ENCODE measurements at regions not wholly inside any gene's neighbourhood (a gene's known extent, or its start where the extent isn't known, plus 50 kb on each side); places are given as distances from the start of the nearest gene placed in this dataset.
"Not testable (repeated sequence)": the region's sequence is repeated elsewhere in the genome, so short reads cannot be mapped to it uniquely, and the experiment has no call there.

DNA sequence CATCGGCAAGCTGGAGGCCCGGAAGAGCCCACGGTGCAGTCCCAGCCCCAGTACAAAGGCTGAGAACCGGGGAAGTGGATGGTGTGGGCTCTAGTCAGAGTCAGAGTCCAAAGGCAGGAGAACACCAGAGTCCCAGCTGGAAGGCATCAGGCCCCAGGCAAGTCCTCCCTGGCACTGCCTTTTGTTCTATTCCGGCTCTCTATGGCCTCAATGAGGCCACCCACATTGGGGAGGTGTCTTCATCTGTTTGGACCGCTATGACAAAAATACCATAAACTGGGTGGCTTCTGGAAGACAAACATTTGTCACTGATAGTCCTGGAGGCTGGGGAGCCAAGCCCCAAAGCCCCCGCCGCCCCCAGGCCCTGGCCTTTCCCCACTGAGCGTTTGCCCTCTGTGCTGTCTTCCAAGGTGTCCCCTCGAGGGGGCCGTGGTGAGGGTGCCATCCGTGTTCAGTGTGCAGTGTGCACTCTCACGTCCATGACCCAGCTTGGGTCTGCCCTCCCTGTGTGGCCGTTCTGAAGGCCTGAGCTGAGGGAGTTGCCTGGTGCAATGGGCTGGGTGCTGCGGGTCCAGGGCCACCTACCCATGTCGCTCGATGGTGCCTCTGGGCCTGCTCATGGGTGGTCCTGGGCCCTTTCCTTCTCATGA, 99.1 kb upstream of the PPP1R26 start:
- Histone ChIP-seq H3K27me3 (peaks cover 76% of the 10 kb centered on the region), H3K9me3 (peaks cover 0 to 13% (median 0%) of the 10 kb centered on the region in 3 donors), H3K27ac (no peak overlapping the region), H3K4me3 (no peak overlapping the region), H3K36me3 (no peaks in the 10 kb centered on the region), H3K4me1 (no peaks in the 10 kb centered on the region)
- ATAC-seq: no peak
- TF ChIP-seq EP300 (IDR thresholded peaks at IDR 0.05): no peak
- TF ChIP-seq POLR2AphosphoS5 (IDR thresholded peaks at IDR 0.05): no peak
- TF ChIP-seq CTCF (IDR thresholded peaks at IDR 0.05): no peak
- TF ChIP-seq POLR2A (IDR thresholded peaks at IDR 0.05): no peak
- WGBS, 2 donors (ENCODE audit: low coverage in 1 of 2): 80 to 100% methylated on average over 1 to 5 of the region's 17 CpGs

- H3K36me3 ChIP-seq: no peaks in the 10 kb centered on the region
- no peaks in the 10 kb centered on the region for H3K4me1 ChIP-seq
- no peak for ATAC-seq
- H3K9me3 ChIP-seq: peaks cover 0 to 13% (median 0%) of the 10 kb centered on the region in 3 donors
- H3K27ac ChIP-seq: no peak overlapping the region
- peaks cover 64% of the 10 kb centered on the region for H3K27me3 ChIP-seq
- no peak overlapping the region for H3K4me3 ChIP-seq
- WGBS, 2 donors (ENCODE audit: low coverage in 1 of 2): 68 to 80% methylated on average over 1 to 9 of the region's 11 CpGs
- TF ChIP-seq EP300 (IDR thresholded peaks at IDR 0.05): no peak
- no peak for TF ChIP-seq POLR2A (IDR thresholded peaks at IDR 0.05)
- TF ChIP-seq POLR2AphosphoS5 (IDR thresholded peaks at IDR 0.05): no peak
- no peak for TF ChIP-seq CTCF (IDR thresholded peaks at IDR 0.05)
Observed at GRCh38 chr9:135381762-135382310, 97.7 kb upstream of the PPP1R26 start.

GRCh38 chr9:135384226-135384625, 95.4 kb upstream of the PPP1R26 start:
- Histone ChIP-seq H3K27me3 (peaks cover 41% of the 10 kb centered on the region), H3K9me3 (peaks cover 0 to 7% (median 0%) of the 10 kb centered on the region in 3 donors), H3K27ac (no peak overlapping the region), H3K4me3 (no peak overlapping the region), H3K36me3 (no peaks in the 10 kb centered on the region), H3K4me1 (no peaks in the 10 kb centered on the region)
- ATAC-seq: no peak
- 56% methylated on average over 3 of the region's 13 CpGs; no CpG with 5 or more reads in 1 of the 2 donors for WGBS, 2 donors (ENCODE audit: low coverage in 1 of 2)
- TF ChIP-seq EP300 (IDR thresholded peaks at IDR 0.05): no peak
- TF ChIP-seq CTCF (IDR thresholded peaks at IDR 0.05): no peak
- no peak for TF ChIP-seq POLR2A (IDR thresholded peaks at IDR 0.05)
- TF ChIP-seq POLR2AphosphoS5 (IDR thresholded peaks at IDR 0.05): no peak

DNA sequence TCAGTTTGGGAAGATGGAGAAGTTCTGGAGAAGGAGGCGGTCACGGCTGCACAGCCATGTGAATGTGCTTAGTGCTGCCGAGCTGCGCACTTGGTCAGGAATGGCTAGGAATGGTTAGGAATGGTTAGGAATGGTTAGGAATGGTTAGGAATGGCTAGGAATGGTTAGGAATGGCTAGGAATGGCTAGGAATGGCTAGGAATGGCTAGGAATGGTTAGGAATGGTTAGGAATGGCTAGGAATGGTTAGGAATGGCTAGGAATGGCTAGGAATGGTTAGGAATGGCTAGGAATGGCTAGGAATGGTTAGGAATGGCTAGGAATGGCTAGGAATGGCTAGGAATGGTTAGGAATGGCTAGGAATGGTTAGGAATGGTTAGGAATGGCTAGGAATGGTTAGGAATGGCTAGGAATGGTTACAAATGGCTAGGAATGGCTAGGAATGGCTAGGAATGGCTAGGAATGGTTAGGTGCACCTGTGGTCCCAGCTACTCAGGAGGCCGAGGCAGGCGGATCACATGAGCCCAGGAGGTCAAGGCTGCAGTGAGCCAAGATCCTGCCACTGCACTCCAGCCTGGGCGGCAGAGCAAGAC, 94.7 kb upstream of the PPP1R26 start:
- H3K27me3 ChIP-seq: peaks cover 37% of the 10 kb centered on the region
- H3K4me3 ChIP-seq, H3K27ac ChIP-seq, ATAC-seq, H3K4me1 ChIP-seq, H3K9me3 ChIP-seq, H3K36me3 ChIP-seq: not testable (repeated sequence)
- WGBS, 2 donors (ENCODE audit: low coverage in 1 of 2): 75 to 88% methylated on average over 5 of the region's 7 CpGs

GRCh38 chr9:135385793-135386192, 93.8 kb upstream of the PPP1R26 start:
- Histone ChIP-seq H3K9me3 (no peaks in the 10 kb centered on the region), H3K4me1 (no peaks in the 10 kb centered on the region), H3K27ac (no peak overlapping the region), H3K27me3 (peaks cover 40% of the 10 kb centered on the region), H3K4me3 (no peak overlapping the region), H3K36me3 (no peaks in the 10 kb centered on the region)
- WGBS, 2 donors (ENCODE audit: low coverage in 1 of 2): 59% methylated on average over 5 of the region's 7 CpGs; no CpG with 5 or more reads in 1 of the 2 donors
- no peak for ATAC-seq
- TF ChIP-seq POLR2AphosphoS5 (IDR thresholded peaks at IDR 0.05) (no peak), POLR2A (IDR thresholded peaks at IDR 0.05) (no peak), CTCF (IDR thresholded peaks at IDR 0.05) (no peak)
